H9 (cell line): ENCODE measurements at regions not wholly inside any gene's neighbourhood (a gene's known extent, or its start where the extent isn't known, plus 50 kb on each side); places are given as distances from the start of the nearest gene placed in this dataset.

ENCODE experiments used
- DNase-seq: peaks from one replicate; pipeline ENCODE4 v3.0.0-alpha.2; 2017
- H2AFZ ChIP-seq: one replicate; pipeline ENCODE4 v1.6.1; 2013; ENCODE audit warnings: mild to moderate bottlenecking, low read length, control low read depth, moderate library complexity
- H2AK5ac ChIP-seq: 2 replicates; pipeline ENCODE4 v1.6.1; 2013; ENCODE audit warnings: low read length, control low read depth, mixed read lengths; ENCODE audit not compliant: insufficient read length
- H2BK120ac ChIP-seq: one replicate; pipeline ENCODE4 v1.6.1; 2013; ENCODE audit warnings: low read depth, mild to moderate bottlenecking, low read length, control low read depth, inconsistent platforms; ENCODE audit not compliant: poor library complexity, severe bottlenecking
- H2BK12ac ChIP-seq: 2 replicates; pipeline ENCODE4 v1.6.1; 2013; ENCODE audit warnings: low read length, control low read depth, mixed read lengths, low read depth; ENCODE audit not compliant: insufficient read length
- H2BK15ac ChIP-seq: 2 replicates; pipeline ENCODE4 v1.6.1; 2013; ENCODE audit warnings: low read depth, low read length, control low read depth
- H2BK20ac ChIP-seq: one replicate; pipeline ENCODE4 v1.6.1; 2013; ENCODE audit warnings: low read depth, mild to moderate bottlenecking, low read length, control low read depth, inconsistent platforms; ENCODE audit not compliant: poor library complexity, severe bottlenecking
- H2BK5ac ChIP-seq: 2 replicates; pipeline ENCODE4 v1.6.1; 2013; ENCODE audit warnings: low read length, control low read depth, mixed read lengths; ENCODE audit not compliant: insufficient read length
- H3K14ac ChIP-seq: 2 replicates; pipeline ENCODE4 v1.6.1; 2013; ENCODE audit warnings: low read length, control low read depth; ENCODE audit not compliant: insufficient read depth
- H3K18ac ChIP-seq: 2 replicates; pipeline ENCODE4 v1.6.1; 2013; ENCODE audit warnings: low read depth, mild to moderate bottlenecking, mixed read lengths, low read length, control low read depth; ENCODE audit not compliant: insufficient read length
- H3K23ac ChIP-seq: 2 replicates; pipeline ENCODE4 v1.6.1; 2013; ENCODE audit warnings: low read length, control low read depth, mixed read lengths, low read depth; ENCODE audit not compliant: insufficient read length
- H3K23me2 ChIP-seq: 2 replicates; pipeline ENCODE4 v1.6.1; 2013; ENCODE audit warnings: low read depth, mild to moderate bottlenecking, mixed read lengths, low read length, control low read depth; ENCODE audit not compliant: insufficient read length, poor library complexity, severe bottlenecking
- H3K27ac ChIP-seq: 2 replicates; pipeline ENCODE4 v1.5.1; 2013; ENCODE audit warnings: low read length, control low read depth, mixed read lengths, low read depth; ENCODE audit not compliant: insufficient read length
- H3K27me3 ChIP-seq: 2 replicates; pipeline ENCODE4 v1.6.1; 2013; ENCODE audit warnings: low read length, control low read depth, inconsistent platforms; ENCODE audit not compliant: insufficient read depth
- H3K4ac ChIP-seq: 2 replicates; pipeline ENCODE4 v1.6.1; 2013; ENCODE audit warnings: low read depth, mild to moderate bottlenecking, control low read depth, inconsistent platforms, low read length, moderate library complexity
- H3K4me1 ChIP-seq: 2 replicates; pipeline ENCODE4 v1.6.1; 2013; ENCODE audit warnings: low read length, control low read depth, inconsistent platforms; ENCODE audit not compliant: insufficient read depth
- H3K4me2 ChIP-seq: 2 replicates; pipeline ENCODE4 v1.6.1; 2013; ENCODE audit warnings: low read length, control low read depth, mixed read lengths; ENCODE audit not compliant: insufficient read length, insufficient read depth
- H3K56ac ChIP-seq: 2 replicates; pipeline ENCODE4 v1.6.1; 2013; ENCODE audit warnings: low read depth, mild to moderate bottlenecking, mixed read lengths, low read length, control low read depth; ENCODE audit not compliant: insufficient read length
- H3K79me1 ChIP-seq: 2 replicates; pipeline ENCODE4 v1.6.1; 2013; ENCODE audit warnings: low read depth, mild to moderate bottlenecking, moderate library complexity, low read length, control low read depth, inconsistent platforms; ENCODE audit not compliant: insufficient read depth, poor library complexity, severe bottlenecking
- H3K79me2 ChIP-seq: 2 replicates; pipeline ENCODE4 v1.6.1; 2013; ENCODE audit warnings: low read length, control low read depth, inconsistent platforms; ENCODE audit not compliant: insufficient read depth
- H3K9ac ChIP-seq: 2 replicates; pipeline ENCODE4 v1.6.1; 2013; ENCODE audit warnings: low read length, control low read depth, mixed read lengths; ENCODE audit not compliant: insufficient read length; ENCODE audit errors: extremely low read depth
- H3K9me3 ChIP-seq: one replicate; pipeline ENCODE4 v1.6.1; 2013; ENCODE audit warnings: low read depth, low read length, inconsistent platforms; ENCODE audit not compliant: control insufficient read depth
- H3T11ph ChIP-seq: one replicate; pipeline ENCODE4 v1.6.1; 2013; ENCODE audit warnings: mild to moderate bottlenecking, low read length, control low read depth, inconsistent platforms
- H4K20me1 ChIP-seq: one replicate; pipeline ENCODE4 v1.6.1; 2013; ENCODE audit not compliant: control insufficient read depth, insufficient read length, insufficient read depth
- H4K5ac ChIP-seq: 2 replicates; pipeline ENCODE4 v1.6.1; 2013; ENCODE audit warnings: low read depth, mild to moderate bottlenecking, mixed read lengths, low read length, control low read depth; ENCODE audit not compliant: insufficient read length
- H4K8ac ChIP-seq: replicated peaks from 2 replicates; pipeline ENCODE4 v1.6.1; 2013; ENCODE audit warnings: low read length, control low read depth, mixed read lengths, low read depth; ENCODE audit not compliant: insufficient read length
- H4K91ac ChIP-seq: 2 replicates; pipeline ENCODE4 v1.6.1; 2013; ENCODE audit warnings: low read depth, mild to moderate bottlenecking, moderate library complexity, mixed read lengths, low read length, control low read depth; ENCODE audit not compliant: insufficient read length
- H3K27ac Mint-ChIP-seq, 3 experiments: 2 replicates in 2 of 3; 3 replicates in 1 of 3; pipeline ENCODE4 v1.8.0; 2020 to 2021; ENCODE audit warnings: mixed read lengths in 3 of 3, mild to moderate bottlenecking in 1 of 3, moderate library complexity in 1 of 3
- H3K27me3 Mint-ChIP-seq: 2 replicates; pipeline ENCODE4 v1.8.0; 2021; ENCODE audit warnings: low read depth, mild to moderate bottlenecking, moderate library complexity, mixed read lengths
- H3K36me3 Mint-ChIP-seq, 3 experiments: 2 replicates in 2 of 3; 3 replicates in 1 of 3; pipeline ENCODE4 v1.8.0; 2020 to 2021; ENCODE audit warnings: low read depth in 3 of 3, mixed read lengths in 3 of 3; ENCODE audit not compliant: insufficient read depth in 1 of 3
- H3K4me1 Mint-ChIP-seq, 2 experiments: 2 replicates each; pipeline ENCODE4 v1.8.0; 2020; ENCODE audit warnings: mixed read lengths in 2 of 2
- H3K4me3 Mint-ChIP-seq, 2 experiments: 2 replicates in 1 of 2; 3 replicates in 1 of 2; pipeline ENCODE4 v1.8.0; 2020 to 2021; ENCODE audit warnings: mild to moderate bottlenecking in 2 of 2, mixed read lengths in 2 of 2, moderate library complexity in 1 of 2
- H3K9me3 Mint-ChIP-seq, 2 experiments: 2 replicates in 1 of 2; 3 replicates in 1 of 2; pipeline ENCODE4 v1.8.0; 2020; ENCODE audit warnings: mild to moderate bottlenecking in 2 of 2, mixed read lengths in 2 of 2, moderate library complexity in 1 of 2
- WGBS: extraction: QIAGEN DNeasy Blood & Tissue Kit; methylation state at CpG from one replicate; pipeline ENCODE4 v1.1.7; 2013; ENCODE audit warnings: missing lambda C conversion rate, low lambda C conversion rate, mixed read lengths; ENCODE audit not compliant: insufficient read length; ENCODE audit errors: extremely low coverage; 5-methylcytosine and 5-hydroxymethylcytosine counted together
- TF ChIP-seq, protein P1 (sequence below): fragments of 200-600 bp; sonication (generic); conservative IDR thresholded peaks from 3 replicates; pipeline ENCODE4 v1.8.0; 2021; ENCODE audit warnings: antibody characterized with exemption, mild to moderate bottlenecking

- Histone ChIP-seq H2AFZ (no peak overlapping the region), H3K4ac (no peak overlapping the region), H2BK12ac (no peak overlapping the region), H3K79me1 (no peaks in the 10 kb centered on the region), H3K4me2 (no peak overlapping the region), H3K4me1 (no peaks in the 10 kb centered on the region), H2AK5ac (no peak overlapping the region), H3K9me3 (no peaks in the 10 kb centered on the region), H4K5ac (no peak overlapping the region), H3K9ac (no peak overlapping the region), H4K8ac (no peak overlapping the region), H3K23me2 (no peaks in the 10 kb centered on the region), H4K20me1 (no peaks in the 10 kb centered on the region), H2BK5ac (no peak overlapping the region), H3K14ac (no peak overlapping the region), H3K23ac (no peak overlapping the region), H3T11ph (no peak overlapping the region), H3K56ac (no peak overlapping the region), H3K27me3 (no peaks in the 10 kb centered on the region), H3K18ac (no peak overlapping the region), H3K79me2 (no peaks in the 10 kb centered on the region), H3K27ac (no peak overlapping the region), H2BK15ac (no peak overlapping the region), H4K91ac (no peak overlapping the region), H2BK20ac (no peak overlapping the region), H2BK120ac (no peak overlapping the region)
- H3K4me3 Mint-ChIP-seq: no peak overlapping the region
- no CpG with 5 or more reads among the region's 1 CpG for WGBS
- TF ChIP-seq, protein P1, sequence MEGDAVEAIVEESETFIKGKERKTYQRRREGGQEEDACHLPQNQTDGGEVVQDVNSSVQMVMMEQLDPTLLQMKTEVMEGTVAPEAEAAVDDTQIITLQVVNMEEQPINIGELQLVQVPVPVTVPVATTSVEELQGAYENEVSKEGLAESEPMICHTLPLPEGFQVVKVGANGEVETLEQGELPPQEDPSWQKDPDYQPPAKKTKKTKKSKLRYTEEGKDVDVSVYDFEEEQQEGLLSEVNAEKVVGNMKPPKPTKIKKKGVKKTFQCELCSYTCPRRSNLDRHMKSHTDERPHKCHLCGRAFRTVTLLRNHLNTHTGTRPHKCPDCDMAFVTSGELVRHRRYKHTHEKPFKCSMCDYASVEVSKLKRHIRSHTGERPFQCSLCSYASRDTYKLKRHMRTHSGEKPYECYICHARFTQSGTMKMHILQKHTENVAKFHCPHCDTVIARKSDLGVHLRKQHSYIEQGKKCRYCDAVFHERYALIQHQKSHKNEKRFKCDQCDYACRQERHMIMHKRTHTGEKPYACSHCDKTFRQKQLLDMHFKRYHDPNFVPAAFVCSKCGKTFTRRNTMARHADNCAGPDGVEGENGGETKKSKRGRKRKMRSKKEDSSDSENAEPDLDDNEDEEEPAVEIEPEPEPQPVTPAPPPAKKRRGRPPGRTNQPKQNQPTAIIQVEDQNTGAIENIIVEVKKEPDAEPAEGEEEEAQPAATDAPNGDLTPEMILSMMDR: no peak
- no peaks in the 10 kb centered on the region for H3K36me3 Mint-ChIP-seq
- H3K9me3 Mint-ChIP-seq: no peaks in the 10 kb centered on the region
- H3K27ac Mint-ChIP-seq: no peak overlapping the region
- H3K27me3 Mint-ChIP-seq: no peaks in the 10 kb centered on the region; the same call in 1 of the 2 replicates
- DNase-seq: no peak
- no peaks in the 10 kb centered on the region for H3K4me1 Mint-ChIP-seq
Observed at GRCh38 chr6:114830515-114830914, 487.7 kb upstream of the HS3ST5 start.
